Loucy (cell line): ENCODE measurements at regions not wholly inside any gene's neighbourhood (a gene's known extent, or its start where the extent isn't known, plus 50 kb on each side); places are given as distances from the start of the nearest gene placed in this dataset.

Experiments used
- H2AFZ ChIP-seq: fragments of 200-600 bp; sonication (generic); 2 replicates; pipeline ENCODE4 v1.6.0; 2016; ENCODE audit warnings: antibody characterized with exemption, mild to moderate bottlenecking, low read length, moderate library complexity
- H3F3A ChIP-seq: fragments of 200-600 bp; 2 replicates; pipeline ENCODE4 v1.6.0; 2016; ENCODE audit warnings: antibody characterized with exemption, low read depth, mild to moderate bottlenecking
- H3K27me3 ChIP-seq: fragments of 200-600 bp; sonication (generic); 2 replicates; pipeline ENCODE4 v1.6.1; 2014; ENCODE audit warnings: low read length, mild to moderate bottlenecking; ENCODE audit not compliant: insufficient read depth, poor library complexity, severe bottlenecking
- H3K36me3 ChIP-seq: fragments of 200-600 bp; sonication (generic); 2 replicates; pipeline ENCODE4 v1.6.1; 2016; ENCODE audit warnings: low read length; ENCODE audit not compliant: insufficient read depth
- H3K4me1 ChIP-seq: fragments of 200-600 bp; sonication (generic); 2 replicates; pipeline ENCODE4 v1.5.1; 2014; ENCODE audit warnings: low read length, mild to moderate bottlenecking; ENCODE audit not compliant: insufficient read depth, poor library complexity, severe bottlenecking
- H3K4me2 ChIP-seq: fragments of 200-600 bp; sonication (generic); 2 replicates; pipeline ENCODE4 v1.6.0; 2014; ENCODE audit warnings: antibody characterized with exemption, low read length, low read depth, mild to moderate bottlenecking; ENCODE audit not compliant: poor library complexity, severe bottlenecking
- H3K4me3 ChIP-seq: fragments of 200-600 bp; sonication (generic); 2 replicates; pipeline ENCODE4 v1.5.1; 2014; ENCODE audit warnings: low read length, mild to moderate bottlenecking, mixed read lengths; ENCODE audit not compliant: poor library complexity, severe bottlenecking
- H3K79me2 ChIP-seq: fragments of 200-600 bp; sonication (generic); 2 replicates; pipeline ENCODE4 v1.6.1; 2014; ENCODE audit warnings: low read length; ENCODE audit not compliant: insufficient read depth
- H3K9ac ChIP-seq: fragments of 200-600 bp; sonication (generic); 2 replicates; pipeline ENCODE4 v1.6.0; 2014; ENCODE audit warnings: mild to moderate bottlenecking, low read depth, low read length, moderate library complexity; ENCODE audit not compliant: poor library complexity, severe bottlenecking
- H3K9me2 ChIP-seq: fragments of 200-600 bp; sonication (generic); replicated peaks from 2 replicates; pipeline ENCODE4 v1.6.1; 2016; ENCODE audit warnings: low read depth, low read length, mixed read lengths
- H3K9me3 ChIP-seq: fragments of 200-600 bp; sonication (generic); 2 replicates; pipeline ENCODE4 v1.6.1; 2014; ENCODE audit warnings: mild to moderate bottlenecking, antibody characterized with exemption, low read length, low read depth; ENCODE audit not compliant: insufficient read depth
- H4K20me1 ChIP-seq: fragments of 200-600 bp; sonication (generic); 2 replicates; pipeline ENCODE4 v1.6.0; 2014; ENCODE audit warnings: antibody characterized with exemption, low read length, mild to moderate bottlenecking; ENCODE audit not compliant: insufficient read depth, poor library complexity, severe bottlenecking
- CTCF ChIP-seq: fragments of 200-600 bp; sonication (generic); conservative IDR thresholded peaks from 2 replicates; pipeline ENCODE4 v1.5.1; 2014; ENCODE audit warnings: mild to moderate bottlenecking, antibody characterized with exemption, low read length
- EZH2phosphoT487 ChIP-seq: fragments of 200-600 bp; IDR thresholded peaks from 2 replicates; pipeline ENCODE4 v1.6.1; 2018; ENCODE audit warnings: antibody characterized with exemption, mild to moderate bottlenecking, moderate library complexity, borderline replicate concordance

GRCh38 chr3:22732641-22733040, 470.5 kb upstream of the UBE2E2 start:
- Histone ChIP-seq H3K4me1 (peaks cover 11% of the 10 kb centered on the region), H3K79me2 (no peaks in the 10 kb centered on the region), H3K4me2 (no peak overlapping the region), H3K36me3 (no peaks in the 10 kb centered on the region), H3K9ac (no peak overlapping the region), H3K9me2 (no peaks in the 10 kb centered on the region), H3K4me3 (no peak overlapping the region), H4K20me1 (no peaks in the 10 kb centered on the region), H3K9me3 (no peaks in the 10 kb centered on the region), H3F3A (no peaks in the 10 kb centered on the region), H2AFZ (no peak overlapping the region), H3K27me3 (no peaks in the 10 kb centered on the region)
- no peak for TF ChIP-seq CTCF
- no peak for TF ChIP-seq EZH2phosphoT487

- Histone ChIP-seq H2AFZ (no peak overlapping the region), H3K9ac (no peak overlapping the region), H3K4me3 (no peak overlapping the region), H3K36me3 (no peaks in the 10 kb centered on the region), H3K27me3 (no peaks in the 10 kb centered on the region), H3K9me3 (no peaks in the 10 kb centered on the region), H3K9me2 (no peaks in the 10 kb centered on the region), H3K4me1 (peaks cover 11% of the 10 kb centered on the region), H3K4me2 (peak overlapping the region; percentile 1), H3K79me2 (no peaks in the 10 kb centered on the region), H3F3A (no peaks in the 10 kb centered on the region), H4K20me1 (no peaks in the 10 kb centered on the region)
- no peak for TF ChIP-seq CTCF
- no peak for TF ChIP-seq EZH2phosphoT487
These were observed 468.9 kb upstream of the UBE2E2 start for GRCh38 chr3:22734207-22734606.

GRCh38 chr3:22734756-22735155, 468.4 kb upstream of the UBE2E2 start:
- H3K9ac ChIP-seq = no peak overlapping the region
- no peaks in the 10 kb centered on the region for H3K9me2 ChIP-seq
- H3K4me1 ChIP-seq = peaks cover 11% of the 10 kb centered on the region
- no peak overlapping the region for H2AFZ ChIP-seq
- TF ChIP-seq EZH2phosphoT487 = no peak
- no peak for TF ChIP-seq CTCF
- H4K20me1 ChIP-seq = no peaks in the 10 kb centered on the region
- H3K27me3 ChIP-seq = no peaks in the 10 kb centered on the region
- no peaks in the 10 kb centered on the region for H3F3A ChIP-seq
- H3K4me2 ChIP-seq = no peak overlapping the region
- no peaks in the 10 kb centered on the region for H3K79me2 ChIP-seq
- no peak overlapping the region for H3K4me3 ChIP-seq
- no peaks in the 10 kb centered on the region for H3K9me3 ChIP-seq
- no peaks in the 10 kb centered on the region for H3K36me3 ChIP-seq
